ENCODE measurements at regions not wholly inside any gene's neighbourhood (a gene's known extent, or its start where the extent isn't known, plus 50 kb on each side); places are given as distances from the start of the nearest gene placed in this dataset.
A peak's percentile ranks its signal among the peaks of the same experiment; 100 is the strongest.

DNA sequence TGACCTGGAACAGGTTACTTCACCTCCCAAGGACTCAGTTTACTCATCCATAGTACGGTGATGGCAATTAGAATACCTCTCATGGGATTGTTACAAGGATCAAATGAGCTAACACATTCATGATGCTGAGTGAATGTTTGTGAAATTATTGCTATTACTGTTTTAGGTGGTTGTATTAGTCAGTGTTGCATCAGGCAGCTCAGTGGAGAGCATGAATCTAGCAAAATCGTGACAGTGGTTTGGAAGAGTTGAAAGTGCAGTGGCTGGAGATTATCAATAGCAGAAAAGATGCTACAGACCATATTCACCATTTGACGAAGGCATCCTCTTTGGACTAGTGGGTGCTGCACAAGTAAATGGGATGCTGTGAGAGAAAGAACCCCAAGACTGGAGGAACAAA, 50.4 kb upstream of the CTNNBL1 start:
- no peak for DNase-seq
- in situ Hi-C loops (cut with HindIII; ENCODE audit: low pct_ligation_motif_present, low pct_unique_long_range_greater_than_20kb, low sequenced_read_pairs), result no loop called here

DNA sequence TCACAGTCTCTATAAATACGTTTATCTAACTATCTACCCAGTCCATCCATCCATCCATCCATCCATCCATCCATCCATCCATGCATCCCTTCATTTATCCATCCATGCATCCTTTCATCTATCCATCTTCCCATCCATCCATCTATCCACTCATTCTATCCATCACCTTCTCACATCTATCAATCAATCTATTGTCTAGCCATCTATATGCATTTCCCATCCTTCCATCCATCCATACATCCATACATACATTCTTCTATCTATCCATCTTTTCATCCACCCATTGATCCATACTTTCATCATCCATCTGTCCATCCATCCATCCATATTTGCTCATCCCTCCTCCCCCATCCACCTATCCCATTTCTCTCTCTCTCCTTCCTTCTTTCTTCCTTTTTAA, 51.6 kb upstream of the CTNNBL1 start:
- in situ Hi-C loops (cut with HindIII; ENCODE audit: low pct_ligation_motif_present, low pct_unique_long_range_greater_than_20kb, low sequenced_read_pairs), result no loop called here
- DNase-seq, result no peak

- in situ Hi-C loops (cut with HindIII; ENCODE audit: low pct_ligation_motif_present, low pct_unique_long_range_greater_than_20kb, low sequenced_read_pairs), result no loop called here
- peak; percentile 25 for DNase-seq
These were observed 52.9 kb upstream of the CTNNBL1 start for GRCh38 chr20:37640600-37641561.

- in situ Hi-C loops (cut with HindIII; ENCODE audit: low pct_ligation_motif_present, low pct_unique_long_range_greater_than_20kb, low sequenced_read_pairs), result no loop called here
- no peak for DNase-seq
These were observed 55.3 kb upstream of the CTNNBL1 start for GRCh38 chr20:37638527-37638926.

- DNase-seq, result no peak
- in situ Hi-C loops (cut with HindIII; ENCODE audit: low pct_ligation_motif_present, low pct_unique_long_range_greater_than_20kb, low sequenced_read_pairs), result no loop called here
These were observed 56.9 kb upstream of the CTNNBL1 start for GRCh38 chr20:37636977-37637376.

DNA sequence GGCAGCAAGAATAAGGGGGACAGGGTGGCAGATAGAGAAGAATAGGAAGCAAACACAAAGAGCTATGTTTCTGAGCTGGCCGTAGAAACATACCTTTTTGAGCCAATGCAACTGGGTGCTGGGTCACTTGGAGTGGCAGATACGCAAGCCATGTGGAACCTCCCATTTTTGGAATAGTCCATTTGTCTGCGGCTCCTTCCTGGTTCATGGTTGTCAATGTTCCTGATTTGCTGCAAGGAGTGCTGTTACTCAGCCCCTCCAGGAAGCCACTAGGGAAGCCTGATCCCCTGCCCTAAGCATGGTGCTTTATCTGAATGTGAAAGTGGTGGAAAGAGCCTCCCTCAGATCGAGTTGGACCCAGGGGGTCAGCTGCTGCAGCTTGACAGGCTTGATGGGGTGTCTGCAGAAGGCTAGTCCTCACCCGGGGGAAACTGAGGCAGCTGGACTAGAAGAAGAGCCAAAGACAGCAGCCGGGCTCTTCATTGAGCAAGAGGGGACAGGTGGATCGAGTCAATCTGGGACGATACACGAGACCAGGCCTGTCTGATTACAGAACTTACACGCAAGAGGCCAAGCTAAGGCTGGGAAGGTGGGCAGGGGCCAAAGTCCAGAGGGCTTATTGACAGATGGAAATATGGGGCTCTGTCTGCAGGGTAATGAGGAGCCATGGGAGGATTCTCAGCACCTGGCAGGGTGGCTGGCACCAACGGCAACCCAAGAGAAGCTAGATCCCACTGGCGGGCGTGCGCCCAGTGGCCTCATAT, 57.4 kb upstream of the CTNNBL1 start:
- in situ Hi-C loops (cut with HindIII; ENCODE audit: low pct_ligation_motif_present, low pct_unique_long_range_greater_than_20kb, low sequenced_read_pairs), result no loop called here
- DNase-seq, result no peak

GRCh38 chr20:37630993-37631392, 62.8 kb upstream of the CTNNBL1 start:
- no peak for DNase-seq
- in situ Hi-C loops (cut with HindIII; ENCODE audit: low pct_ligation_motif_present, low pct_unique_long_range_greater_than_20kb, low sequenced_read_pairs), result no loop called here

DNA sequence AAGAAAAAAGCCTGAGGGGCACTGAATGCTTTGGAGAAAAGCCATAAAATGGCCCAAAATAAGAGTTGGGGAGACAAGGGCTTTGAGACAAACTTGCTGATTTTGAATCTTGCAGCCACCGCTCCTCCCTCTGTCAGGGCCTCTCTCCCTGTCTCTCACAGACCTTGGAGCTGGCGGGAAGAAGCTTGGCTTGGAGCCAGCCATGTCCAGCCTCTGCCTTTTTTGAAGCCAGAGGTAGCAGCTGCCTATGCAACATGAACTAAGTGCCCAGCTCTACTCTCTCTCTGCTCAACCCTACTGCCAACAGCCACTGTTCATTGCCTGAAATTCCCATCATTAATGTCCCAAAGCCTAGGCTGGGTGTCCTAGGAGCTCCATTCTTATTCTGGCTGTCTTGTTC, 63.7 kb upstream of the CTNNBL1 start:
- no peak for DNase-seq
- in situ Hi-C loops (cut with HindIII; ENCODE audit: low pct_ligation_motif_present, low pct_unique_long_range_greater_than_20kb, low sequenced_read_pairs), result no loop called here

DNA sequence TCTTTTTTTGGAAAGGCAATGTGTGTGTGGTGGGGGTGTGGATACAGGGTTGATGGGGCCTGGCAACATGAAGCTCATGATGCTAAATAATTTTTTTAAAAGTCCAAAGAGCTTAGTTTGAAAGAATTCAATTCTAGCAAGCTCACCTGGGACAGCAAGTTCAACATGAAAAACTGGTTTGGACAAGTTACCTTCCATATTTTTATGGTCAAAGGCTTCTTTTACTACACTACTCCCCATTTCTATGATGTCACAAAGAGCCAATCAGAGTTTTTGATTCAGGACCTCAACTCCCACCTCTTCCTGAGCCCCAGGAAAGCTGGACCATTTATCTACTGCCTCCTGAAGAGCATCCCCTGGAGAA, 66.1 kb upstream of the CTNNBL1 start:
- no peak for DNase-seq
- in situ Hi-C loops (cut with HindIII; ENCODE audit: low pct_ligation_motif_present, low pct_unique_long_range_greater_than_20kb, low sequenced_read_pairs), result no loop called here

DNA sequence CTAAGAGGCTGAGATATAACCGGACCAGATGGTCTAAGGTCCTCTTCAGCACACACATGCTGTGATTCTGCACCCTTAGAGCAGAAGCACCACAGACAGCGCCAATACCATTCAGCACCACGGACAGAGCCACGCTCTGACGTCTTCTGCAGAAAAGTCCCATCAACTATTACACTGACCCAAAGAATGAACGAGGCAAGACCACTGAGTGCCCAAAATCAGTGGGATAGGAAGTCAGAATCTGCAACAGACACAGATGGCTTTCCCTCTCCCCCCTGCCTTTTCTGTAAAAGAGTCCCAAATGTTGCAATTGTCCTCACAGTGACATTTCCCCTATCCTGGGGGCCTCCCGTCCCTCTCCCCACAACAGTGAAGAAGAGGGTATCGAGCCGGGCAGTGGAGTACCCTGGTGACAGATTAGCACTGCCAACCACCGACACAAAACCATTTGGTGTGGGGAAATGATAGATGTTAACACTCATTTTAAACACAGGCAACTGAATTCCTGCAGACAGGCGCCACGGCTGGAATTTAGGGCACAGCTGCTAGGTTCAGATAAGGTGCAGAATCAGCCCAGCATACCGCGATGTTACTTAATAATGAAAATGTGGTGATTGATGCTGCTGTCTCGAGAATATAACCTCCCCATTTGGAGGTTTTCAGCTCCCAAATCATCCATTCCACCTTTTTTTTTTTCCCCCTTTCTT, 66.6 kb upstream of the CTNNBL1 start:
- peak; percentile 53 for DNase-seq
- in situ Hi-C loops (cut with HindIII; ENCODE audit: low pct_ligation_motif_present, low pct_unique_long_range_greater_than_20kb, low sequenced_read_pairs), result no loop called here

DNA sequence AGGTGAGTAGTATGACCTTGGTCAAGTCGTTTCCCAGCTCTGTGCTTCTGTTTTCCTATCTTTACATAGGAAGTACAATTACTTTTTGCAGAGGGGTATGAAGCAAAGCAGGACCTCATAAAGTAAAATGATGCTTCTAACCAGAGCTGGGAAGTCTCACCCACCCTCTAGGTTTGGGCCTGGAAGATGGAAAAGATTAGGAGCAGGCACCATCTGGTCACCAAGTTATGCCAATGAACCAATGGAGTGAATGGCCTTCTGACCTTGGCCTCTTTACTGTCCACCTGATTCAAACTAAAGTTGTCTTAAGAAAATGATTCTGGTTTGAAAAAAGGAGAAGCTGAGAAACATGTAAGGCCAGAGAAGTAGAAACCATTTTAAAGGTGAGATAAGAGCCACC, 68.9 kb upstream of the CTNNBL1 start:
- in situ Hi-C loops (cut with HindIII; ENCODE audit: low pct_ligation_motif_present, low pct_unique_long_range_greater_than_20kb, low sequenced_read_pairs), result no loop called here
- DNase-seq, result no peak

- DNase-seq, result no peak
- in situ Hi-C loops (cut with HindIII; ENCODE audit: low pct_ligation_motif_present, low pct_unique_long_range_greater_than_20kb, low sequenced_read_pairs), result no loop called here
These were observed 71.1 kb upstream of the CTNNBL1 start for GRCh38 chr20:37622728-37623127.

DNA sequence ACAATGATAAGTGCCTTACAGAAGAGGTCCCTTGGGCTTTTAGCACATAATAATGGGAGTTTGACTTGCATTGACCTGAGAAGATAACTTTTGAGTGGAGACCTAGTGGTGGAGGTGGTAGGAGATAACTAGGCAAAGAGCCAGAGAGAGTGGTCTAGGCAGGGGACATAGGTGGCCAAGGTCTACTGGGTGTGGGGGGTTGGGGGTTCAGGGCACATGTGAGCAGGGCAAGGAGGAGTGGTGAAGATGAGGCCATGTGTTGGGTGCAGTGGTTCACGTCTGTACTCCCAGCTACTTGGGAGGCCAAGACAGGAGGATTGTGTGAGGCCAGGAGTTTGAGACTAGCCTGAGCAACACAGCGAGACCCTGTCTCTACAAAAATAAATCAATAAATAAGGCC, 74.3 kb upstream of the CTNNBL1 start:
- DNase-seq, result no peak
- in situ Hi-C loops (cut with HindIII; ENCODE audit: low pct_ligation_motif_present, low pct_unique_long_range_greater_than_20kb, low sequenced_read_pairs), result no loop called here

DNA sequence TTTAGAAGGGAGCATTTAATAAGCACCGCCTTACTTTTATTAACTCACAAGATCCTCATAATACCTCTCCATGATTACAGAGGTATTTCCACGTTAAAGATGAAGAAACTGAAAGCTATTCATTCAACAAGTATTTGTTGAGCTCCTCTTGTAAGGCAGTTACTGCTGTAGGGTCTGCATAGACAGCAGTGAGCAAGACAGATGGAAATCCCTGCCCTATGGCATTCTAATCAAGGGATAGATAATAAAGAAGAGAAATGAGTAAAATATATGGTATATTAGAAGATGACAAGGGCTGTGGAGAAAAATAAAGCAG, 77.8 kb upstream of the CTNNBL1 start:
- in situ Hi-C loops (cut with HindIII; ENCODE audit: low pct_ligation_motif_present, low pct_unique_long_range_greater_than_20kb, low sequenced_read_pairs), result no loop called here
- no peak for DNase-seq

GRCh38 chr20:37615340-37616109, 78.3 kb upstream of the CTNNBL1 start:
- no peak for DNase-seq
- in situ Hi-C loops (cut with HindIII; ENCODE audit: low pct_ligation_motif_present, low pct_unique_long_range_greater_than_20kb, low sequenced_read_pairs), result no loop called here

- DNase-seq, result no peak
- in situ Hi-C loops (cut with HindIII; ENCODE audit: low pct_ligation_motif_present, low pct_unique_long_range_greater_than_20kb, low sequenced_read_pairs), result no loop called here
These were observed 82.0 kb upstream of the CTNNBL1 start for GRCh38 chr20:37611852-37612251.

DNA sequence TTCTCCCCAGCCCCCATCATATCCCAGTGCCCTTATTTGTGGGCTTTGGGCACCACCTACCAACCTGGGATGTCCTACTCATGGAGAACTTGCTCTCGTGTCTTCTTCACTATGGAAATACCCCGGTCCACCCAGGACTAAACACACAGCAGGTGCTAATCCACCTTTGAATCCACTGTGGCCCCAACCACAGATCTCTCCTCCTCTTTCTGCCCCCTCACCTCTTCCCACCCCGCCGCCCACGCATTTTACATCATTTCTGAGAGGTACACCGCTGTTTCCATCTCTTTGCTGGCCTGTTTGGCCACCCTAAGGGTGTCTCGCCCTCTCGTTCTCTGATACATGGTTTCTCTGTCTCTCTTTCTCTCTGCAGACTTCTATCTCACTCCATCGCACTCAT, 82.5 kb upstream of the CTNNBL1 start:
- DNase-seq, result no peak

DNA sequence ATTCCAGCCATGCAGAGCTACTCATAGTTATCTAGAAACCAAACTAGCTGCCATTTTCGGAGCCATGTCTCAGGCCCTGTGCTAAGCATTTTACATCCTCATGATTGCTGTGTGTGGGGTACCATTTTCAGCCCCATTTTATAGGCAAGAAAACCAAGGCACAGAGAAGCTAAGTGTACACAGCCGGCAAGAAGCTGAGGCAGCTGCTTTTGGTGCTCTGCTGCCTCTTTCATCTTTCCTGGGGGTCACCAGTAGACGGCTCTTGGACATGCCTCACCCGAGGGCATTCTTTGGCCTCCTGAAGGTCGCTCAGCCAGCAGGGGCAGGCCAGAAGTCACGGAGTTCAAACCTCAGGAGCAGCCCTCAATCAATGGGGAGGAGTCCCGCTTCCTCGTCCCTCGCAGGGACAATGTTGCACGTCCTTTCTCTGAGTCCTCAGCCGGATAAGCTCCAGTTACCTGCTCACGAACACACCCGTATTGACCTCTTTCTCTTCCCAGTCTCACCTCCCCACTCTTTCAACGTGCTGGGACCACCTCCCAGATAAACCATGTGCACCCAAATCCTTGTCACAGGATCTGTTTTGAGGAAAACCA, 82.6 kb upstream of the BLCAP start:
- in situ Hi-C loops (cut with HindIII; ENCODE audit: low pct_ligation_motif_present, low pct_unique_long_range_greater_than_20kb, low sequenced_read_pairs), result no loop called here

More for the DNA sequence above, 82.5 kb upstream of the CTNNBL1 start:
- in situ Hi-C loops (cut with HindIII; ENCODE audit: low pct_ligation_motif_present, low pct_unique_long_range_greater_than_20kb, low sequenced_read_pairs), result no loop called here

More for the DNA sequence above, 82.6 kb upstream of the BLCAP start:
- DNase-seq, result no peak
